ENCODE measurements at regions not wholly inside any gene's neighbourhood (a gene's known extent, or its start where the extent isn't known, plus 50 kb on each side); places are given as distances from the start of the nearest gene placed in this dataset.

DNA sequence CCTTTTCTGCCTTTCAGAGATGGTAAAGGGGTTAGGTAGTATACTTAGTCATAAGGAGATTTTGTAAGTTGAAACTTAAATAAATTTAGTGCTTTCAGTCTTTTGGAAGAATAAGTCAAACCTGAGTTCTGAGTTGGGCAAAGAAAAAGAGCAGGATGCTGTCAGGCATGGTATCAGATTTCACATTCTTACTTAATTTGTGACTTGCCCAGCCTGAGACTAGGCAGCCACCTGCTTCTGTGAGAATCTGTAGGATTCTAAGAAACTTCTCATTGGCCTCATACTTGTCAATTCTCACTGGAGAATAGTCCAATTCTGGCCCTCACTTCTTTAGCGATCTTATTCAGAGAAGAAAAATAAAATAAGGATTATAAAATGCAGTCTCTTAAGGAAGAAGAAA lies 577.5 kb downstream of the DIPK2A start:
- TF ChIP-seq, protein P1, sequence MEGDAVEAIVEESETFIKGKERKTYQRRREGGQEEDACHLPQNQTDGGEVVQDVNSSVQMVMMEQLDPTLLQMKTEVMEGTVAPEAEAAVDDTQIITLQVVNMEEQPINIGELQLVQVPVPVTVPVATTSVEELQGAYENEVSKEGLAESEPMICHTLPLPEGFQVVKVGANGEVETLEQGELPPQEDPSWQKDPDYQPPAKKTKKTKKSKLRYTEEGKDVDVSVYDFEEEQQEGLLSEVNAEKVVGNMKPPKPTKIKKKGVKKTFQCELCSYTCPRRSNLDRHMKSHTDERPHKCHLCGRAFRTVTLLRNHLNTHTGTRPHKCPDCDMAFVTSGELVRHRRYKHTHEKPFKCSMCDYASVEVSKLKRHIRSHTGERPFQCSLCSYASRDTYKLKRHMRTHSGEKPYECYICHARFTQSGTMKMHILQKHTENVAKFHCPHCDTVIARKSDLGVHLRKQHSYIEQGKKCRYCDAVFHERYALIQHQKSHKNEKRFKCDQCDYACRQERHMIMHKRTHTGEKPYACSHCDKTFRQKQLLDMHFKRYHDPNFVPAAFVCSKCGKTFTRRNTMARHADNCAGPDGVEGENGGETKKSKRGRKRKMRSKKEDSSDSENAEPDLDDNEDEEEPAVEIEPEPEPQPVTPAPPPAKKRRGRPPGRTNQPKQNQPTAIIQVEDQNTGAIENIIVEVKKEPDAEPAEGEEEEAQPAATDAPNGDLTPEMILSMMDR (IDR thresholded peaks at IDR 0.05; ENCODE audit: low read depth, low read length, missing input control), result no peak
- no peak for TF ChIP-seq NR2F2 (IDR thresholded peaks at IDR 0.05)
- TF ChIP-seq, protein P2, sequence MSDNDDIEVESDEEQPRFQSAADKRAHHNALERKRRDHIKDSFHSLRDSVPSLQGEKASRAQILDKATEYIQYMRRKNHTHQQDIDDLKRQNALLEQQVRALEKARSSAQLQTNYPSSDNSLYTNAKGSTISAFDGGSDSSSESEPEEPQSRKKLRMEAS (IDR thresholded peaks at IDR 0.05), result no peak
- no peak for TF ChIP-seq RXRA (IDR thresholded peaks at IDR 0.05)
- no peak for TF ChIP-seq EGR1 (IDR thresholded peaks at IDR 0.05; ENCODE audit: low read depth in 2 of 2)
- no peak for TF ChIP-seq HNF4A (conservative IDR thresholded peaks at IDR 0.05)
- TF ChIP-seq YY1 (IDR thresholded peaks at IDR 0.05), result no peak
- no peak for TF ChIP-seq JUND (IDR thresholded peaks at IDR 0.05)
- TF ChIP-seq, protein P3, sequence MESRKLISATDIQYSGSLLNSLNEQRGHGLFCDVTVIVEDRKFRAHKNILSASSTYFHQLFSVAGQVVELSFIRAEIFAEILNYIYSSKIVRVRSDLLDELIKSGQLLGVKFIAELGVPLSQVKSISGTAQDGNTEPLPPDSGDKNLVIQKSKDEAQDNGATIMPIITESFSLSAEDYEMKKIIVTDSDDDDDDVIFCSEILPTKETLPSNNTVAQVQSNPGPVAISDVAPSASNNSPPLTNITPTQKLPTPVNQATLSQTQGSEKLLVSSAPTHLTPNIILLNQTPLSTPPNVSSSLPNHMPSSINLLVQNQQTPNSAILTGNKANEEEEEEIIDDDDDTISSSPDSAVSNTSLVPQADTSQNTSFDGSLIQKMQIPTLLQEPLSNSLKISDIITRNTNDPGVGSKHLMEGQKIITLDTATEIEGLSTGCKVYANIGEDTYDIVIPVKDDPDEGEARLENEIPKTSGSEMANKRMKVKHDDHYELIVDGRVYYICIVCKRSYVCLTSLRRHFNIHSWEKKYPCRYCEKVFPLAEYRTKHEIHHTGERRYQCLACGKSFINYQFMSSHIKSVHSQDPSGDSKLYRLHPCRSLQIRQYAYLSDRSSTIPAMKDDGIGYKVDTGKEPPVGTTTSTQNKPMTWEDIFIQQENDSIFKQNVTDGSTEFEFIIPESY (IDR thresholded peaks at IDR 0.05), result no peak
- TF ChIP-seq RAD21 (IDR thresholded peaks at IDR 0.05), result no peak
- no peak for TF ChIP-seq TAF1 (conservative IDR thresholded peaks at IDR 0.05)
